A549 (cell line): ENCODE measurements at regions not wholly inside any gene's neighbourhood (a gene's known extent, or its start where the extent isn't known, plus 50 kb on each side); places are given as distances from the start of the nearest gene placed in this dataset.

Experiments
- BHLHE40 ChIP-seq: IDR thresholded peaks from 2 replicates; pipeline ENCODE4 v1.6.1; 2012; ENCODE audit warnings: low read depth, low read length, inconsistent platforms
- CEBPB ChIP-seq, 2 experiments: fragments of >200 bp in 1 of 2; sonication (Bioruptor Twin) in 1 of 2; formaldehyde crosslinking in 1 of 2; IDR thresholded peaks; 2 replicates each; pipeline ENCODE4 v1.6.1; 2012 to 2016
- ESRRA ChIP-seq: fragments of 150-350 bp; IDR thresholded peaks from 2 replicates; pipeline ENCODE4 v1.6.1; 2014; ENCODE audit warnings: mild to moderate bottlenecking, low read length, borderline replicate concordance
- MAX ChIP-seq: IDR thresholded peaks from 2 replicates; pipeline ENCODE4 v1.6.1; 2012
- MAZ ChIP-seq: fragments of 150-350 bp; IDR thresholded peaks from 2 replicates; pipeline ENCODE4 v1.6.1; 2014; ENCODE audit warnings: antibody characterized with exemption, low read depth, low read length, borderline replicate concordance
- NPAS2 ChIP-seq: fragments of 250-450 bp; sonication (Bioruptor Pico); IDR thresholded peaks from 2 replicates; pipeline ENCODE4 v1.8.0; 2022; ENCODE audit warnings: mild to moderate bottlenecking, moderate library complexity, borderline replicate concordance
- POLR2A ChIP-seq: IDR thresholded peaks from 2 replicates; pipeline ENCODE4 v1.6.1; 2012; ENCODE audit warnings: mild to moderate bottlenecking, low read length
- RAD21 ChIP-seq, 2 experiments: fragments of >200 bp in 1 of 2; sonication (Bioruptor Twin) in 1 of 2; formaldehyde crosslinking in 1 of 2; IDR thresholded peaks in 1 of 2; conservative IDR thresholded peaks in 1 of 2; 2 replicates in 1 of 2; 3 replicates in 1 of 2; pipeline ENCODE4 v1.6.1; 2012 to 2018; ENCODE audit warnings: inconsistent platforms in 1 of 2
- SREBF2 ChIP-seq: fragments of 450-650 bp; IDR thresholded peaks from 2 replicates; pipeline ENCODE4 v1.6.1; 2014; ENCODE audit warnings: mild to moderate bottlenecking, moderate library complexity
- TF ChIP-seq, protein P1 (sequence below): fragments of >200 bp; sonication (Bioruptor Twin); formaldehyde crosslinking; IDR thresholded peaks from 3 replicates; pipeline ENCODE4 v1.5.1; 2016
- TF ChIP-seq, protein P2 (sequence below): IDR thresholded peaks from 2 replicates; pipeline ENCODE4 v1.6.1; 2012

DNA sequence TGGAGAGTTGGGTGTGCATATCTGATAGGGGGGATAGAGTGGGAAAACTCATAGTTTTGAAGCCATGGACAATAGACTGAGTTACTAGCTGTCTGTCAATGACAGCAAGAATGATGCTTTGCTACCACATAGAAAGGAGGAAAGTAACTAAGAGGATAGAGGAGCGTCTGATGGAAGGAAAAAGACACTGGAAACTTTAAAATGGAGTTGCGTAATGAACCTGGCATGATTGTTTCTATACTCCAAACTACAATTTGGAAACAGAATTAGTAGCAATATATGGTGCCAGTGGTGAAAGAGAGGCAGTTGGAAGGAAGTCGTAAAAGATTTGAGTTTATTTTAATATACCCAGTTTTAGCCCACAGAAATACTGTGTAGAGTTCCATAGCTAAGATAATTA lies 163.6 kb downstream of the TUSC7 start:
- TF ChIP-seq, protein P1, sequence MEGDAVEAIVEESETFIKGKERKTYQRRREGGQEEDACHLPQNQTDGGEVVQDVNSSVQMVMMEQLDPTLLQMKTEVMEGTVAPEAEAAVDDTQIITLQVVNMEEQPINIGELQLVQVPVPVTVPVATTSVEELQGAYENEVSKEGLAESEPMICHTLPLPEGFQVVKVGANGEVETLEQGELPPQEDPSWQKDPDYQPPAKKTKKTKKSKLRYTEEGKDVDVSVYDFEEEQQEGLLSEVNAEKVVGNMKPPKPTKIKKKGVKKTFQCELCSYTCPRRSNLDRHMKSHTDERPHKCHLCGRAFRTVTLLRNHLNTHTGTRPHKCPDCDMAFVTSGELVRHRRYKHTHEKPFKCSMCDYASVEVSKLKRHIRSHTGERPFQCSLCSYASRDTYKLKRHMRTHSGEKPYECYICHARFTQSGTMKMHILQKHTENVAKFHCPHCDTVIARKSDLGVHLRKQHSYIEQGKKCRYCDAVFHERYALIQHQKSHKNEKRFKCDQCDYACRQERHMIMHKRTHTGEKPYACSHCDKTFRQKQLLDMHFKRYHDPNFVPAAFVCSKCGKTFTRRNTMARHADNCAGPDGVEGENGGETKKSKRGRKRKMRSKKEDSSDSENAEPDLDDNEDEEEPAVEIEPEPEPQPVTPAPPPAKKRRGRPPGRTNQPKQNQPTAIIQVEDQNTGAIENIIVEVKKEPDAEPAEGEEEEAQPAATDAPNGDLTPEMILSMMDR: no peak
- TF ChIP-seq MAX: no peak
- TF ChIP-seq POLR2A: no peak
- TF ChIP-seq CEBPB (IDR thresholded peaks at IDR 0.05): no peak
- TF ChIP-seq NPAS2: no peak
- TF ChIP-seq, protein P2, sequence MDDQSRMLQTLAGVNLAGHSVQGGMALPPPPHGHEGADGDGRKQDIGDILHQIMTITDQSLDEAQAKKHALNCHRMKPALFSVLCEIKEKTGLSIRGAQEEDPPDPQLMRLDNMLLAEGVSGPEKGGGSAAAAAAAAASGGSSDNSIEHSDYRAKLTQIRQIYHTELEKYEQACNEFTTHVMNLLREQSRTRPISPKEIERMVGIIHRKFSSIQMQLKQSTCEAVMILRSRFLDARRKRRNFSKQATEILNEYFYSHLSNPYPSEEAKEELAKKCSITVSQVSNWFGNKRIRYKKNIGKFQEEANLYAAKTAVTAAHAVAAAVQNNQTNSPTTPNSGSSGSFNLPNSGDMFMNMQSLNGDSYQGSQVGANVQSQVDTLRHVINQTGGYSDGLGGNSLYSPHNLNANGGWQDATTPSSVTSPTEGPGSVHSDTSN: no peak
- no peak for TF ChIP-seq SREBF2
- no peak for TF ChIP-seq MAZ
- TF ChIP-seq RAD21 (conservative IDR thresholded peaks at IDR 0.05 in 1 of 2, IDR thresholded peaks at IDR 0.05 in 1 of 2): no peak
- no peak for TF ChIP-seq ESRRA
- no peak for TF ChIP-seq BHLHE40
